ENCODE measurements at regions not wholly inside any gene's neighbourhood (a gene's known extent, or its start where the extent isn't known, plus 50 kb on each side); places are given as distances from the start of the nearest gene placed in this dataset.
"Not testable (repeated sequence)": the region's sequence is repeated elsewhere in the genome, so short reads cannot be mapped to it uniquely, and the experiment has no call there.

DNA sequence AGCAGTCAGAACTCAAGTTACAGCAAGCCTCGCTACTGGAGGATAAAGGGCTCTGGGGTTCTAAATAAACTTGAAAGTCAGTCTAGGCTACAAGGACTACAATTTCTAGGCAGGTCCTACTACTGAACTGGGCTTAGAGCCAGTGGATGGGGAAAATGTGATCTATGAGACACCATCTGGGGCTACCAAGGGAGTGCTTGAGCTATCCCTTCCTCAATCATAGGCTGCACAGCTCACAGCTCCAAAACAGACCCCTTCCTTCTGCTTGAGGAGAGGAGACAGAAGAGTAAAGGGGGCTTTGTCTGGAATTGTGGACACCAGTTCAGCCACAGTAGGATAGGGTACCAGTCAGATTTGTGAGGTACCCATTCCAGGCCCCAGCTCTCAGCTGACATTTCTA, 145.8 kb upstream of the SNX7 start:
- no peak overlapping the region for H3K4me3 ChIP-seq (ENCODE audit: low read length)
- no peaks in the 10 kb centered on the region for H3K36me3 ChIP-seq (ENCODE audit: control insufficient read depth, low read length)
- no peaks in the 10 kb centered on the region for H3K79me2 ChIP-seq (ENCODE audit: control insufficient read depth, low read length)
- H3K27ac ChIP-seq (ENCODE audit: low read depth, low read length): no peak overlapping the region
- no peaks in the 10 kb centered on the region for H3K9me2 ChIP-seq (replicated peaks; ENCODE audit: control insufficient read depth, low read length)
- TF ChIP-seq CTCF (IDR thresholded peaks at IDR 0.05; ENCODE audit: low read depth, low read length, poor library complexity, severe bottlenecking): no peak
- TF ChIP-seq EZH2phosphoT487 (IDR thresholded peaks at IDR 0.05; ENCODE audit: borderline replicate concordance, low read length): no peak
- H3F3A ChIP-seq (ENCODE audit: control insufficient read depth, insufficient read depth): no peaks in the 10 kb centered on the region
- H3K9me3 ChIP-seq (ENCODE audit: control insufficient read depth, insufficient read depth, low read length): no peaks in the 10 kb centered on the region
- H3K4me2 ChIP-seq (ENCODE audit: low read length): no peak overlapping the region
- H3K4me1 ChIP-seq (ENCODE audit: control insufficient read depth, low read length): no peaks in the 10 kb centered on the region
- no peaks in the 10 kb centered on the region for H4K20me1 ChIP-seq (ENCODE audit: control insufficient read depth, insufficient read depth, low read depth, low read length)
- no peaks in the 10 kb centered on the region for H3K27me3 ChIP-seq (ENCODE audit: control insufficient read depth, low read length)

DNA sequence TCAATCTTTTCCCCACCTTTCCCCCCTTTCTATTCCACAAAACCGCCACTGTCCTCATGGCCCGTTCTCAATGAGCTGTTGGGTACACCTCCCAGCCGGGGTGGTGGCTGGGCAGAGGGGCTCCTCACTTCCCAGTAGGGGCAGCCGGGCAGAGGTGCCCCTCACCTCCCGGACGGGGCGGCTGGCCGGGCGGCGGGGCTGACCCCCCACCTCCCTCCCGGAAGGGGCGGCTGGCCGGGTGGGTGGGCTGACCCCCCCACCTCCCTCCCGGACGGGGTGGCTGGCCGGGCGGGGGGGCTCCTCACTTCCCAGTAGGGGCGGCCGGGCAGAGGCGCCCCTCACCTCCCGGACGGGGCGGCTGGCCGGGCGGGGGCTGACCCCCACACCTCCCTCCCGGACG, 149.3 kb upstream of the SNX7 start:
- H3K36me3 ChIP-seq (ENCODE audit: control insufficient read depth, low read length); H3K4me1 ChIP-seq (ENCODE audit: control insufficient read depth, low read length); H3K27ac ChIP-seq (ENCODE audit: low read depth, low read length); H3K27me3 ChIP-seq (ENCODE audit: control insufficient read depth, low read length); H4K20me1 ChIP-seq (ENCODE audit: control insufficient read depth, insufficient read depth, low read depth, low read length); H3K9me2 ChIP-seq (replicated peaks; ENCODE audit: control insufficient read depth, low read length); H3F3A ChIP-seq (ENCODE audit: control insufficient read depth, insufficient read depth); H3K4me2 ChIP-seq (ENCODE audit: low read length); H3K4me3 ChIP-seq (ENCODE audit: low read length); H3K79me2 ChIP-seq (ENCODE audit: control insufficient read depth, low read length); H3K9me3 ChIP-seq (ENCODE audit: control insufficient read depth, insufficient read depth, low read length): not testable (repeated sequence)

GRCh38 chr1:98503771-98504170, 157.8 kb upstream of the SNX7 start:
- Histone ChIP-seq H3K79me2 (ENCODE audit: control insufficient read depth, low read length) (no peaks in the 10 kb centered on the region), H3K9me2 (replicated peaks; ENCODE audit: control insufficient read depth, low read length) (no peaks in the 10 kb centered on the region), H3K4me2 (ENCODE audit: low read length) (no peak overlapping the region), H3K27me3 (ENCODE audit: control insufficient read depth, low read length) (no peaks in the 10 kb centered on the region), H3K36me3 (ENCODE audit: control insufficient read depth, low read length) (no peaks in the 10 kb centered on the region), H3K9me3 (ENCODE audit: control insufficient read depth, insufficient read depth, low read length) (no peaks in the 10 kb centered on the region; the same call in 1 of the 2 replicates), H3K27ac (ENCODE audit: low read depth, low read length) (no peak overlapping the region), H3K4me3 (ENCODE audit: low read length) (no peak overlapping the region), H3K4me1 (ENCODE audit: control insufficient read depth, low read length) (no peaks in the 10 kb centered on the region), H4K20me1 (ENCODE audit: control insufficient read depth, insufficient read depth, low read depth, low read length) (no peaks in the 10 kb centered on the region), H3F3A (ENCODE audit: control insufficient read depth, insufficient read depth) (no peaks in the 10 kb centered on the region)
- TF ChIP-seq CTCF (IDR thresholded peaks at IDR 0.05; ENCODE audit: low read depth, low read length, poor library complexity, severe bottlenecking) (no peak), EZH2phosphoT487 (IDR thresholded peaks at IDR 0.05; ENCODE audit: borderline replicate concordance, low read length) (no peak)

- no peaks in the 10 kb centered on the region; the same call in 1 of the 2 replicates for H3K9me3 ChIP-seq (ENCODE audit: control insufficient read depth, insufficient read depth, low read length)
- H3K27me3 ChIP-seq (ENCODE audit: control insufficient read depth, low read length): no peaks in the 10 kb centered on the region
- H3K27ac ChIP-seq (ENCODE audit: low read depth, low read length): no peak overlapping the region
- H3K4me1 ChIP-seq (ENCODE audit: control insufficient read depth, low read length): no peaks in the 10 kb centered on the region
- no peak overlapping the region for H3K4me2 ChIP-seq (ENCODE audit: low read length)
- H3K36me3 ChIP-seq (ENCODE audit: control insufficient read depth, low read length): no peaks in the 10 kb centered on the region
- H3F3A ChIP-seq (ENCODE audit: control insufficient read depth, insufficient read depth): no peaks in the 10 kb centered on the region
- no peak overlapping the region for H3K4me3 ChIP-seq (ENCODE audit: low read length)
- no peaks in the 10 kb centered on the region for H3K9me2 ChIP-seq (replicated peaks; ENCODE audit: control insufficient read depth, low read length)
- no peaks in the 10 kb centered on the region for H3K79me2 ChIP-seq (ENCODE audit: control insufficient read depth, low read length)
- no peaks in the 10 kb centered on the region for H4K20me1 ChIP-seq (ENCODE audit: control insufficient read depth, insufficient read depth, low read depth, low read length)
- no peak for TF ChIP-seq CTCF (IDR thresholded peaks at IDR 0.05; ENCODE audit: low read depth, low read length, poor library complexity, severe bottlenecking)
- TF ChIP-seq EZH2phosphoT487 (IDR thresholded peaks at IDR 0.05; ENCODE audit: borderline replicate concordance, low read length): no peak
These were observed 158.6 kb upstream of the SNX7 start for GRCh38 chr1:98502937-98503336.

Data from DOHH2 (cell line).